H54 (cell line): ENCODE measurements at regions not wholly inside any gene's neighbourhood (a gene's known extent, or its start where the extent isn't known, plus 50 kb on each side); places are given as distances from the start of the nearest gene placed in this dataset.

Experiments used
- DNase-seq: peaks from one replicate; pipeline ENCODE4 v3.0.0; 2011; ENCODE audit warnings: low spot score, mixed read lengths; ENCODE audit not compliant: insufficient read length
- FAIRE-seq: peaks from 3 replicates; lab custom pipeline; 2011; peaks lifted over from hg19 to GRCh38; lab: Jason Lieb, UNC
- POLR2A ChIP-seq: IDR thresholded peaks from 2 replicates; pipeline ENCODE4 v1.6.1; 2011; ENCODE audit warnings: low read depth, mild to moderate bottlenecking, low read length

GRCh38 chrX:143094417-143095023 lies 68.8 kb downstream of the SPANXN4 start:
- TF ChIP-seq POLR2A = no peak
- FAIRE-seq (no peak), DNase-seq (no peak)
